ENCODE measurements at regions not wholly inside any gene's neighbourhood (a gene's known extent, or its start where the extent isn't known, plus 50 kb on each side); places are given as distances from the start of the nearest gene placed in this dataset.

DNA sequence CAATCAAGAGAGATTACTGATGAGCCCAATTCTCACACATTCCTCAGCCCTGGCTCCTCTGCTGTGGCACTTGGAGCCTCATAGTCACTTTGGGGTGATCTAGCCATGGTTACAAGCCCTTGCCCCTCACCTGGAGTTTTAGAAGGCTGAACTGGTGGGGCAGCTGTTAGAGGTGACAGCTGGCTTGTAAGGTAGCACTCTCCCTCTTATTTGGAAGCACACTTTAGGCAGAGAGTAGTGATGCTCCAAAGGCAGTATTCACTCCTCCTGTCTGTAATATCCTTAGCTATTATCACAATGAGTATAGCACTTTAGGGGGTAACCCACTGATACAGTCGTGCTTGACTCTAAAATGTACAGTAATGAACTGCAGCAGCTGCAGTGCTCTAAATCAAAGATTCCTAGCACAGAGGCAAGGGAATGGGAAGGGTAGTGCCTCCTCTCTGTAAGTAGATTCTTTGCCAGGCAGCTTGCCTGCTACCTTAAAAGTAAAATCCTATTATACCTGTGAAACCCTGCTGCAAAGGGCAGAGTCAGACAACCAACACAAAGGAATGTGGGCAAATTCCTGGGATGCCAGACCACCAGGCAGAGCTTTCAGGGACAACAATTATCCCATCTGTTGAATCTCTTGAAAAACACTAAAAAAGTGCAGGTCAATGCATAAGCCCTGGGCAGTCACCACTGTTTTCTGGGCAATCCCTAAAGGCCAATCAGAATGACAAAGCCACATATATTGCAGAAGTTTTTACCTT is 336.3 kb downstream of the NOVA1 start:
- no peak for TF ChIP-seq CTCF (IDR thresholded peaks at IDR 0.05)
- Histone ChIP-seq H3K27me3 (no peaks in the 10 kb centered on the region), H3K4me1 (no peaks in the 10 kb centered on the region), H3K36me3 (no peaks in the 10 kb centered on the region), H3K4me3 (no peak overlapping the region), H3K9me3 (peaks cover 0 to 5% (median 0%) of the 10 kb centered on the region in 3 donors), H3K27ac (no peak overlapping the region)
- no peak for DNase-seq
- intact Hi-C loops (cut with DNase I; ENCODE audit: low total_unique reads), result no loop called here

- no peak for TF ChIP-seq CTCF (IDR thresholded peaks at IDR 0.05)
- no peaks in the 10 kb centered on the region for H3K4me1 ChIP-seq
- H3K27ac ChIP-seq, result no peak overlapping the region
- no peak for DNase-seq
- H3K9me3 ChIP-seq, result no peaks in the 10 kb centered on the region
- no peaks in the 10 kb centered on the region for H3K36me3 ChIP-seq
- no peaks in the 10 kb centered on the region for H3K27me3 ChIP-seq
- no peak overlapping the region for H3K4me3 ChIP-seq
- intact Hi-C loops (cut with DNase I; ENCODE audit: low total_unique reads), result no loop called here
Observed at GRCh38 chr14:26255213-26255612, 342.6 kb downstream of the NOVA1 start.

DNA sequence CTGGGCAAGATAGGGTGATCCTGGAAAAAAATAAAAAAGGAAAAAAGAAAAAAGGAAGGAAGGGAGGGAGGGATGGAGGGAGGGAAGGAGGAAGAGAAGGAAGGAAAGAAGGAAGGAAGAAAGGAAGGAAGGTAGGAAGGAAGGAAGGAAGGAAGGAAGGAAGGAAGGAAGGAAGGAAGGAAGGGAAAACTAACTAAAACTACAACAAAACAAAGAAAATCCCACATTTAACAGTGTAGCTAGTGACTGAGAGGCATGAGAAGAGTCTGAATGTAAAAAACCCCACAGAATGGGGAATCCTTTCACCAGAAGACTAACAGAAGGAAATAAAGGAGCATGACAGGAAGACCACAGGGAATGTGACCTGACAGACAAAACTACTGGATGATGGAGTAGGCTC is 345.7 kb downstream of the NOVA1 start:
- Histone ChIP-seq H3K36me3 (no peaks in the 10 kb centered on the region), H3K4me1 (no peaks in the 10 kb centered on the region), H3K27ac (no peak overlapping the region), H3K4me3 (no peak overlapping the region), H3K27me3 (no peaks in the 10 kb centered on the region), H3K9me3 (no peaks in the 10 kb centered on the region)
- no peak for DNase-seq
- intact Hi-C loops (cut with DNase I; ENCODE audit: low total_unique reads), result no loop called here
- TF ChIP-seq CTCF (IDR thresholded peaks at IDR 0.05), result no peak

DNA sequence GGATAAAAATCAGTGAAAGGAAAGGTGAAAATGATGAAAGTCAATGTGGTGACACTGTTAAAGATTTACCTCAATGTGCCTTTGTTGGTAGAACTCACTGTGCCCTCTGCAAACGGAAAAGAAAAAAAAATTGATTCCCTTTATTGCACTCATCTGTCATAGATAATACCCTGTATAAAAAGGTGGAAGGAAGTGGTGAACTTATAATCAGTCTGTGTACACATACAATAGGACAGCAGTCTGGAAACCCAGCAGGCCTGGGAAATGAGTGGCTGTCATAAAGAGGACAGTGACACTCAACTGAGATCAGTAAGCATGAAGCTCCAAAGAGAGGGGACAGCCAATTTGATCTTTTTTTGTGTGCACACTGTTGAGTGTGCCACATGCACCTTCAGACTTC is 364.7 kb downstream of the NOVA1 start:
- H3K27ac ChIP-seq, result no peak overlapping the region
- no peaks in the 10 kb centered on the region for H3K36me3 ChIP-seq
- intact Hi-C loops (cut with DNase I; ENCODE audit: low total_unique reads), result no loop called here
- no peaks in the 10 kb centered on the region for H3K9me3 ChIP-seq
- no peak overlapping the region for H3K4me3 ChIP-seq
- TF ChIP-seq CTCF (IDR thresholded peaks at IDR 0.05), result no peak
- no peak for DNase-seq
- no peaks in the 10 kb centered on the region for H3K27me3 ChIP-seq
- no peaks in the 10 kb centered on the region for H3K4me1 ChIP-seq

- Histone ChIP-seq H3K36me3 (no peaks in the 10 kb centered on the region), H3K4me1 (no peaks in the 10 kb centered on the region), H3K4me3 (no peak overlapping the region), H3K27me3 (no peaks in the 10 kb centered on the region), H3K27ac (no peak overlapping the region), H3K9me3 (no peaks in the 10 kb centered on the region)
- TF ChIP-seq CTCF (IDR thresholded peaks at IDR 0.05), result no peak
- intact Hi-C loops (cut with DNase I; ENCODE audit: low total_unique reads), result no loop called here
- no peak for DNase-seq
Observed at GRCh38 chr14:26218861-26219260, 379.0 kb downstream of the NOVA1 start.

GRCh38 chr14:26217778-26218177 is 380.1 kb downstream of the NOVA1 start:
- Histone ChIP-seq H3K9me3 (no peaks in the 10 kb centered on the region), H3K27ac (no peak overlapping the region), H3K4me3 (no peak overlapping the region), H3K36me3 (no peaks in the 10 kb centered on the region), H3K27me3 (no peaks in the 10 kb centered on the region), H3K4me1 (no peaks in the 10 kb centered on the region)
- intact Hi-C loops (cut with DNase I; ENCODE audit: low total_unique reads), result no loop called here
- TF ChIP-seq CTCF (IDR thresholded peaks at IDR 0.05), result no peak
- no peak for DNase-seq

Measured in tibial artery (tissue), 4 donors.